ENCODE measurements at regions not wholly inside any gene's neighbourhood (a gene's known extent, or its start where the extent isn't known, plus 50 kb on each side); places are given as distances from the start of the nearest gene placed in this dataset.
A peak's percentile ranks its signal among the peaks of the same experiment; 100 is the strongest.

- Histone ChIP-seq H3K27me3 (no peaks in the 10 kb centered on the region), H3K9me3 (no peaks in the 10 kb centered on the region), H3K36me3 (replicated peaks in 1 of 2; ENCODE audit: insufficient read depth in 1 of 2, low read depth in 2 of 2) (no peaks in the 10 kb centered on the region), H3K4me1 (no peaks in the 10 kb centered on the region), H3K4me3 (no peak overlapping the region), H3K27ac (no peak overlapping the region)
- ATAC-seq (no peak), DNase-seq (no peak)
- TF ChIP-seq POLR2A (IDR thresholded peaks at IDR 0.05) (no peak), CTCF (IDR thresholded peaks at IDR 0.05) (no peak)
- intact Hi-C loops (cut with DNase I), result no loop called here
- WGBS, 2 donors, result 50 to 58% methylated on average over 3 of the region's 3 CpGs
Observed at GRCh38 chr22:22743128-22743760, 98.8 kb downstream of the GGTLC2 start.

DNA sequence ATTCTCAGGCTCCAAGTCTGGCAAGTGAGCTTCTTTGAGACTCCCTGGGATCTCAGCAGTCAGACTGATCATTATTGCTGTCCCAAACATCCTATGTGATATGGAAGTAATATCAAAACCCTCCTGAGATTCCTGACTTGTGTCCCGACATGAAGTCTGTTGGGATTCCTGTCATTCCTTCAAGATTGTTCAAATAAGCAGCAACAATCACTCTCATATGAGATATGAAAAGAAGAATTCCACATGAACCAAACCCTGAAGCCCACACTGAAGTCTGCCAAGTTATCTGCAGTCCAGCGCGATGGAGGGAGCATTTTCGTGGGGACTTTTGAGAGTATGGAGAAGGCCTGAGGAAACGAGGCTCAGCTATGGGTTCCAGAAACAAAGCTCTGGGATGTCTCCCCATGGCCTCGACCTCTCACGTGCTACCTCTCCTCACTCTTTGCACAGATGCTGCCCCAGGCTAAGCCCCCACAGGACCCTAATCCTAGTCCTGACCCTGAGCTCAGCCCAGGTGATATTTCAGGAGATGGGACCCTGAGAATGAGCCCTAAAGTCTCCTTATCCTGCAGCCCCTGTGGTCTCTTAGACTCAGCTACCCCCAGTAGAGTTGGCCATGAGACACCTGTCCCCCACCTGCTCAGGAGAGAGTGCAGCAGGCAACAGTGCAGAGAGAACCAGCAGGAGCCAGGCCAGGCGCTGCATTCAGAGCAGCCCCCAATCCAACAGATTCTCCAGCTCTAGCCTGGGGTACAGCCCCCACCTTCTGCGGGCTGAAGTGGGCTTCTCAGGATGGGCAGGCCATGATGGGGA lies 100.2 kb downstream of the GGTLC2 start:
- WGBS, 2 donors, result 58 to 65% methylated on average over 9 of the region's 9 CpGs
- Histone ChIP-seq H3K27ac (no peak overlapping the region), H3K4me1 (no peaks in the 10 kb centered on the region), H3K27me3 (no peaks in the 10 kb centered on the region), H3K4me3 (no peak overlapping the region), H3K36me3 (replicated peaks in 1 of 2; ENCODE audit: insufficient read depth in 1 of 2, low read depth in 2 of 2) (no peaks in the 10 kb centered on the region), H3K9me3 (no peaks in the 10 kb centered on the region)
- TF ChIP-seq POLR2A (IDR thresholded peaks at IDR 0.05), result no peak
- TF ChIP-seq CTCF (IDR thresholded peaks at IDR 0.05), result no peak
- no peak for DNase-seq
- ATAC-seq, result no peak
- intact Hi-C loops (cut with DNase I), result no loop called here

- TF ChIP-seq POLR2A (IDR thresholded peaks at IDR 0.05), result no peak
- peak; percentile 8 to 54 (median 45) for TF ChIP-seq CTCF (IDR thresholded peaks at IDR 0.05)
- Histone ChIP-seq H3K36me3 (replicated peaks in 1 of 2; ENCODE audit: insufficient read depth in 1 of 2, low read depth in 2 of 2) (no peaks in the 10 kb centered on the region), H3K4me1 (no peaks in the 10 kb centered on the region), H3K9me3 (no peaks in the 10 kb centered on the region), H3K4me3 (no peak overlapping the region), H3K27me3 (no peaks in the 10 kb centered on the region), H3K27ac (no peak overlapping the region)
- ATAC-seq, result peak; percentile 63
- DNase-seq, result peak; percentile 39 to 50 (median 43)
- intact Hi-C loops (cut with DNase I), result no loop called here
- 20 to 38% methylated on average over 6 to 8 of the region's 8 CpGs for WGBS, 2 donors
Observed at GRCh38 chr22:22745225-22746060, 101.0 kb downstream of the GGTLC2 start.

DNA sequence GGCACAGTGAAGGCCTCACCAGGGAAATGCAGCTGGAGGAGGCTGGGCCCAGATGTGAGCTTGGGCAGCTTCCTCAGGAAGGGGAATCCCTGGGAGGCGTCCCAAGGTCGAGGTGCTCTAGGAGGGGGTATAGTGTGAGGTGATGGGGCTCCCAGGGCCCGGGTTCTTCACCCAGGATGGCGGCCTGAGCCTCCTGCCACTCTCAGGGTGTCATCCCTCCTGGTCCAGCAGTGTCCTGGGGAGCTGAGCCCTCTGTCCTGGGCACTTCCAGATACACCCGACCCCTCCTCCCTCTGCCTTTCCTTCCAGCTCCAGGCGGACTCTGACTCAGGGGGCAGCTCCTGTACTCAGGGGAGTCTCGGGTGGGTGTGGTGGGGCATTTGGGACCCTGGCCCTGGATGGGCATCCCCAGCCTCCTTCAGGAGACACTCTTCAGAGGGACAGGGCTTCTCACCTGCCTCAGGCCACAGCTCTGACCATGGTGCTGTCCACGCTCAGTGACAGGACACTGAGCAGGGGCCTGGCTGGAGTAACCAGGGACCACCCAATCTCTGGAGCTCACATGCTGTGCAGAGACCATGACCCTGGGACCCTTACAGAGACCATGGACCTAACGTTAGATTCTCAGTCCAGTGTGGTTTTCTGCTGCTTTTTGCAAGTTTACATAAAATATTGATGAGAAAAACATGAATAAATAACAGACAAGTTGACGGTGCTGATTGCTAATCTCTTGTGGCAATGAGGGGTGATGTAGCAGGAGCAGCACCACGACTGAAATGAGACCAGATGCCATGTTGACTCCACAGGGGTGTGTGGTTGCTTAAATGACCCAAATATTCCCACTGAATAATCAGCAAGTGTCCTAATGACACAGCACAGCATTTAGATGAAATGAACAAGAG lies 101.9 kb downstream of the GGTLC2 start:
- ATAC-seq (no peak), DNase-seq (no peak)
- TF ChIP-seq POLR2A (IDR thresholded peaks at IDR 0.05) (no peak), CTCF (IDR thresholded peaks at IDR 0.05) (no peak)
- H3K27ac ChIP-seq, result no peak overlapping the region
- H3K4me3 ChIP-seq, result no peak overlapping the region
- whole genome bisulfite sequencing, 2 donors, result 46% methylated on average over 10 of the region's 11 CpGs
- no peaks in the 10 kb centered on the region for H3K36me3 ChIP-seq (replicated peaks in 1 of 2; ENCODE audit: insufficient read depth in 1 of 2, low read depth in 2 of 2)
- H3K4me1 ChIP-seq, result no peaks in the 10 kb centered on the region
- H3K27me3 ChIP-seq, result no peaks in the 10 kb centered on the region
- intact Hi-C loops (cut with DNase I), result no loop called here
- H3K9me3 ChIP-seq, result no peaks in the 10 kb centered on the region
